HG03103 (cell line): ENCODE measurements at regions not wholly inside any gene's neighbourhood (a gene's known extent, or its start where the extent isn't known, plus 50 kb on each side); places are given as distances from the start of the nearest gene placed in this dataset.

ENCODE experiments used
- ATAC-seq: cut with Tn5 transposase; IDR thresholded peaks from one replicate; pipeline ENCODE4 v1.9.1; 2021; ENCODE audit warnings: low read depth; ENCODE audit not compliant: unreplicated experiment

DNA sequence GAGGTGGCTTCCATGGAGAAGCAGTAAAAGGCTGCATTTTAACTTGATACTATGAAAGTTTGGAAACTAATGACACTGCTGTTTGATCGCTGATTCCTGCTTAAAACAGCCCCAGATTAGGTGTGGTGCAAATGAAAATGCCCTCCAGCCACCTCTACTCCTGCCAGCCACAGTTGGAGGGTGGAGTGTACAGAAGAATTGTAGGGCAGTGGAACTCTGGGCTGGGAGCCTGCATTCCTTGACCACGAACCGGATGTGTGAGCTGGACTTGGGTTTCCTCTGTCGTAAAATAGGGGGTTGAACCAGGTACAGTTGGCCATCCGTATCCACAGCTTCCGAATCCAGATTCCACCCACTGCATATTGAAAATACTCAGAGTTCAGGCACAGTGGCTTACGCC is 84.6 kb upstream of the RFX8 start:
- no peak for ATAC-seq

DNA sequence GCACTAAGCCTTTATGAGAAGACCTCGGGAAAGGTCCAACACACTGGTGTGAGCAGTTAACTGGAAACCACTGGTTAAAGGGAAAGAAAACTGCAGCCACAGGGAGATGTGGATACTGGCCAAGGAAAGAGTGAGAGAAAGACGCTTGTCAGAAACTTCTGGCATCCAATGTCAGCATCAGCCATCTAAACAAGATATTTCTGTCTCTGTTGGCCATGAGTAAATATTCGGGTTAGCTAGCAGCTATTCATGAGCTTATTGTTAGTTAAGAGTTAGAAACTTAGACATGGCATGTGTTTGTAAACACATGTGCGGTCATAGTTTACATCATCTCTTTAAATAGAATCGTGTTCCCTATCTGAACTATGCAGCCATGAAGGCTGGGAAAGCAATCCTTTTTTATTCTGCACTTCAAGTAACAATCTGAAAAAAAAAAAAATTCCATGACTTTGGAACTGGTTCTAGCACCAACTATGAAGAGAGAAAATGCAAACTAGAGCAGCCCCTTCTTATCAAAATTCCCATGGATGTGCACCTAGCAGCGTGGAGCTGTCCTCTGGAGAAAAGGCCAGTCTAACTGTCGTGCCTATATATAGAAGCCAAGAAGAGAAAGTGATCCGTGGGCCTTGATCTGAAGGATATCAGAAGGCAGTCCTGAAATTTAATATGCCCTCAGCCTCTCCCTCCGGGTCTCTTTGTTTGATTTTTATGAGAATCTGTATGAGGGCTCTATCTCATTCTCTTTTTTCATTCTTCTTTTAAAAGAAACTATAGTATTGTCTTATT is 84.0 kb upstream of the RFX8 start:
- ATAC-seq = no peak

DNA sequence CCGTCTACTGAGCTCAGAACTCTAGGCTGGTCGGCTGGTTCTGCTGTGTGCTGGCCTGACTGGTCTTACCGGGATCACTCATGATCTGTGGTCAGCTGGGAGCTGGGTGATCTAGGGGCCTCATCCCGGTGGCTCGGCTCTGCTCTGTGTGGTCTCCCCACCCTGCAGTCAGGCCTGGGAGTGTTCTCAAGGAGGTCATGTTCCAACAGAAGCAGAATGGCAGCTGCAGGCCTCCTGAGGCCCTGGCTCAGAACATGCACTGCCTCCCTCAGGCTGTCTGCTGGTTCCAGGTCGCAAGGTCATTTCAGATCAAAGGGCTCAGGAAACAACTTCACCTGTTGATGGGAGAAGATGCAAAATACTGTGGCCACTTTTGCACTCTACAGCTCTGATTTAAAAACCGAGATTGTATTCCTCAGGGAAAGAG is 81.1 kb upstream of the RFX8 start:
- ATAC-seq = no peak

DNA sequence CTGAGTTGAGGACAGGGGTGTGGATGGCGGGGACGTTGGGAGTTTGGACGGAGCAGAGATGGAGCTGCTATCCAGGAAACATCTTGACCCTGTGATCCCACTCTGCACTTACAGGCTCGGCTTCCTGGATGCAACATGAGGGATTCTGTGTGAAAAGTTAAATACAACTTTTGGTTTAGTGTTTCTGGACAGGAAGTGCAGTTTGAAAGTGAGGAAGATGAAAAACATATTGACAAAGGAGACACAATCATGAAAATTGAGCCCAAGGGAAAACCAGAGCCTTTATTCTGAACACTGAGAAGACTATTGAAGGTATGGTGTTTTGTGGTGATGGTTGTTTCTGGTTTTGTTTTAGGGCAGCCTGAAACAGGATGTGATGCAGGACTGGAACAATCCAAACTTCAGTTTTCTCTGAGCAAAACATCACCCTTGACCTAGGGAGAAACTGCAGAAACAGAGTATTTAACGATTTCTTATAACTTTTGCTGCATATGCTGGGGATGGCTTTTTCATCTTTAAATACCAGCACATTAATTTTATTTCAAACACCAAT is 76.5 kb upstream of the RFX8 start:
- no peak for ATAC-seq

DNA sequence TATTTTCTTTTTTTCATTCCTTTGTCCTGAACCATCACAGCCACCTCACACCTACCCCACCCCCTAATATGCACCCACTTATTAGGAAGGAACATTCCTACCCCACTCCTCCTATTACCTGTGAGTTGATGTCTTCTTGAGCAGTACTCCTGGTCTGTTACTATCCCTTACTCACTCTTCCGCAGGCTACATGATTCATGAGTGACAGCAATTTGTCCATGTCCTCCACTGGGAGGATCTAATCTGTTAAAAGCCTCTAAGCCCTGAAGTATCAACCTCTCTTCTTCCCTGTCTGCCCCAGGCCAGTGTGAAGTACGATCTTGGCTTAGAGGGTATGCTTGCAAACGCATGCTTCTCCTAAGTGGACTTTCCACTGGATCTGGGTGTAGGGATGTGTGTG is 75.6 kb upstream of the RFX8 start:
- ATAC-seq = no peak

DNA sequence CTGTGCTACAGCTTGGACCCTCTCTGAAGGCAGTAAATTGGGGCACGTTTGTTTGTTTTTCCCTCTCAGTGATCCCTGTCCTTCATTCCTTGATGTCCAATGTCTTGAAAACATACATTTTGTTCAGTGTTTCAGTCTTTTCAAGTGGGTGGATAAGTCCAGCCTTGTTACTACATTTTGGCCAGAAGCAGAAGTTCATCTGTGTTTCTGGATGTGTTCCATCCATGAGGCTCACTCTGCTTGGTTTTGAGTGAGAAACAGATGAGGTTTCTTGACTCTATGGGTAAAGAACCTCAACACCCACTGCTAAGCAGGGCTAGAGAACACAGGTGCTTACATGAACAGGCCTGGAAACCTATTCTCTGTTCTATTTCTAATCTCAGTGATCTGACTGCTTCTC is 74.5 kb upstream of the RFX8 start:
- ATAC-seq = no peak

DNA sequence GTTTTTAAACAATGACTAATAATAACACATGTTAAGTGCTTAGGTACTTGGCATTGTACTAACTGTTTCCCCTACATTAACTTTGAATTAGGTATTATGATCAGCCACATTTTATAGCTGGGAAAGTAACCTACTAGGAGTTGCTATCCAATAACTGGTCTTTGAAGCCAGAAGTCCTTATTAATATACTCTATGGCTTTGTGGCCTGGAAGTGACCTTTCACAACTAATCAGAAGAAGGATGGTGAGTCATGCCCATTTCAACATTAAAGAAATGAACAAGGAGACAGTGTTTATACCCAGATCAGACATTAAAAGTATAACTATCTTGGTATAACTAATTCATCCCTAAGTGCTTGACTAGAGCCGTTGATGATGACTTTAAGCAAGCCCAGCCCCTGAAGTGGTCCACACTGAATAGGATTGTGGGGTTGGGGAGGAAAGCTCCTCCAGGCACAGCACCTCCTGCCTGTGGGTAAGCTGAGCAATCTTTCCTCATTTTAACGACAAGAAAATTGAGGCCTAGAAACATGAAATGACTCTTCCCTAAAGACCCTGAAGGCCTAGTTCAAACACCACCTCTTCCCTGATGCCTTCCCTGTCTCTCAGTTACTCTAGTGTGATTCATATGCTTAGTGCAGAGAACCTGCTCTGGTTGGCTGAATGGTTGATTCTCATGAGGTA is 71.6 kb upstream of the RFX8 start:
- ATAC-seq = no peak

DNA sequence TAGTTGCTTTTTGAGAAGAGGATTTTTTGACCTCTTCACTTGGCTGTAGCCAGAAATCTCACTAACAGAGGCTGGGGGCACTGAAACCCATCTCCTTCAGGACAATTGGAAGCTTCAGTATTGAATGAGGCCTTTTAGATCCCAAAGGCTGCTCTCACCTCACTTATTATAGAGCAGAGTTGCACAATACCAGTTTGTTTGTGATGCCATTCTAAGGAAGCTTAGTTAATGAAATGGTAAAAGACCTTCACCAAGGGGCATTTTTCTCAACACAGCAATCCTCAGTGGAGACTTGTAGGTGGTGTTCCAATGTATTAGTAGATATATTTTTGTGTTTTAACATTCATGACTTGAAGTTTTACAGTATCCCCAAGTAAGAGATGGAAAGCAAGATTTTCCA is 71.0 kb upstream of the RFX8 start:
- no peak for ATAC-seq

DNA sequence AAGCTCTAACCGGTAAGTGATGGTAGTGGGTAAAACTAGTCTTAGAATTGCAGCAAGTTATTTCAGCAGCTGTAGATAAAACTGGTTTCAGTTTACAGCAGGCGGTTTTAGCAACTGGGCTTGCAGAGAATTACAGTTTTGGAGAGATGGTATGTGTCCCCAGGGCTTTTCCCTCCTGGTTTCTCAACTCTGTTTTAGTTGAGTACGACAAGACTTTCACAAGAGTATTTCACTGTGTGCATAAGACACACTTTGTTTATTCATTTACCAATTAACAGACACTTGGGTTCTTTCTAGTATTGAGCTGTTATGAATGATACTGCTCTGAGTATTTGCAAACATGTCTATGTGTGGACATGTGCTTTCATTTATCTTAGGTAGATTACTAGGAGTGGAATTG is 65.6 kb upstream of the RFX8 start:
- ATAC-seq = no peak

DNA sequence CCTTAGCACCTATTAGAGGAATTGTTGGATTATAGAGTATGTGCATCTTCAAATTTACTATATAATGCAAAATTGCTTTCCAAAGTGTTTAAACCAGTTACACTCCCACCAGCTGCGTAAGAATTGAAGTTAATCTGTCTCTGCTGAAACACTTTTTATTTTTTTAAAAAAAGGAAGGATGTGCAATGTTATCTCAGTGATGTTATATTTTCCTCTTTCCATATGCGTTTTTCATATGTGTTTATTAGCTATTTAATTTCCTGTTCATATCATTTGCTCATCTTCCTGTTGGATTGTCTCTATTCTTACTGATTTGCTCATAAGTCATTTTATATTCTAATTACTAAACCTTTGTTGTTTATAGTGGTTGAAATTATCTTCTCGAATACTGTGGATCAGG is 63.2 kb upstream of the RFX8 start:
- ATAC-seq = no peak

DNA sequence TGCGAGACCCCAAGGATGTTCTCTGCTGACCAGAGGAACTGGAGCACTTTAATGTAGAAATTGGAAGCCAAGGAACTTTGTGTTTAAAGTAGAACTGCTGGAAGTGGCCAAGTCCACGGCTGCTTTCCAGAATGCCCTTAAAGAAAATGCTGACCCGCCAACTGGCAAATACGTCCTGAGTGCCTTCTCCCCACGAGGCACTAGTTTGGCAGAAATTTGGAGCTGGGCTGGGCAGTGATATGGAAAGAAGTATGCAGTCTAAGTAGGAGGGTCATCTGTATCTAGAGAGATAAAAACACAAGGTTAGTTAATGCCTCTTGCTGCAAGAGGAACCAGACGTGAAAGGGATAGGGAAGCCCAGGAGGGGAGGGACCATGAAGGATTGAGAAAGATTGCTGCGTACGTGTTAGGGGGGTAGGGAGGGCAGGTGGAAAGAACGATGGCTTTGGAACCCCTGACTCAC is 59.3 kb upstream of the RFX8 start:
- ATAC-seq = no peak

DNA sequence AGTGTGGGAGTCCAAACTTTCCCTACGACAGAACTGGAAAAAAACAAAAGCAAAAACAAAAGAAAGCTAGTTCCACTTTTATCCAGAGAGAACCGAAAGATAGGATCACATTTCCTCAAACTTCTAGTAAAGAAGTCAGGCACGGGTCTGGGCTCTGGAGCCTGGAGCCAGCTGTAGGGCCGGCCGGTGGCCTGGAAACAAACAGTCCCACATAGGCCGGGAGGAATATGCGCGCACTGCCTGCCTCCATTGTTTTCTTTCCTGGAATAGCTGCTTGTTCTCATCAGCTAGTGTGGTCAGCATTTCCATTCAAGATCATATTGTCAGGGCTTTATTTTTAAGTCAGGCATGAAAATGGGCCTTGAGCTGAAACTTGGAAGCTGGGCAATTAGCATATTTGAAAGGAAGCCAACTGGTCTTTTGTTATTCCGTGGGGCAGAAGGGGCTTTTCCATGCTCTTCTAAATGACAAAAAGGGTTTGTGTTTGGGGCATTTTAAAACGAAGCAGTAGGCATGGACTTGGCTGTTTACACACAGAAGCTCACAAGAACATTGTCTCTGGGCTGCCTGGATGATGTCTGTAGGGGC is 58.7 kb upstream of the RFX8 start:
- ATAC-seq = no peak

DNA sequence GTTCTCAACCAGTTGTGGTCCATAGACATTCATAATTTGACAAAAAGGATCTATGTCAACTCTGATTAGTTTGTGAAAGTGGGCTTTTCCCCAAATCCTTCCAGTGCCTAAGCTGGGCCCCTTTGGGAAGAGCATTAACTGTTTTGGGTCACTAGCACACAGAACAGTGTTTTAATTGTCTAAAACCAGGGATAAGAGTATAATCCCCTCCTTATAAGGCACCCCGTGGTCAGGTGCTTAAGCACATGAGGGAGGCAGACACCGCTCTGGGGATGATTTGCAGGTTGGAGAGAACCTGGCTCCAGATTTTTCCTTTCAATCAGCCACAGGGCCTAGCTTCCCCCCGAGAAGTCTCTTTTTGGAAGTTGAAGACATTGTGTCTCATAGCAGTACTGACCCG is 53.6 kb upstream of the RFX8 start:
- no peak for ATAC-seq

DNA sequence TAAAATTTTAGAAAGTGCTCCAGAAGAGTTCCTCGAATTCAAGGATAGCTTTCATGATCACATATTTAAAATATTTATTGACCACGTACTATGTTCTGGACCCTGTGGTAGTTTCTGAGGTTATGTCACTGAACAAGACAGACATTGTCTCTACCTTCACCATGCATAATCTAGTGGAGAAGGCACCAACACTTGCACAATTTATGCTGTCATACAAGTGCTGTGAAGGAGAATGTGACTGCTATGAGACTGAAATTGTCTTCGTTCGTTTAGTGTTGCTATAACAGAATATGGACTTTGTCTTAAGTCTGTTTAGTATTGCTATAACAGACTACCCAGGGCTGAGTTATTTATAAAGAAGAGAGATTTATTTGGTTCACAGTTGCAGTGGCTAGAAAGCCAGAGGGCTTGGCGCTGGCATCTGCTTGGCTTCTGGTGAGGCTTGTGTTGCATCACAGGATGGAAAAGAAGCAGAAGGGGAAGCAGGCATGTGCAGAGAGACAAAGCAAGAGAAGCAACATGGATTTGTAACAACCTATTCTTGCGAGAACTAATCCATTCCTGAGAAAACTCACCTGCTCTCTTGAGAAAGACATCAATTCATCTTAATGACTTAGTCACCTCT is 50.0 kb upstream of the RFX8 start:
- no peak for ATAC-seq
